ENCODE measurements at regions not wholly inside any gene's neighbourhood (a gene's known extent, or its start where the extent isn't known, plus 50 kb on each side); places are given as distances from the start of the nearest gene placed in this dataset.

DNA sequence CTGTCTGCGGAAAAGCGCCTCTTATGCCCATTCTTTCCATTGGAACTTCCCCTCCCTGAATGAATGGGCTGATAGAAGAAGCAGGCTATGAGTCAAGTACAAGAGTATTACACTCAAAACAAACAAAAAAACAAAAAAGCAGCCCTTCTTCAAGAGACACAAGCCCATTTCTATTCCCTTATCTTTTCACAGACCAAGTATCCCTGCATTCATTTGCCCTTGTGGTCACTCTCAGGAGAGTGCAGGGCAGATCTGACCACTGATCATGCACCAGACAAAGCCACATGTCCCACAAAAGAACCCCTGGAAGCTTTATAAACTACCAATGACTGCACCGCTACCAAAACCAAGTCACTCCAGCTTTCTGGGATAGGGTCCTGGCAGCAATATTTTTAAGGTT is 262.5 kb upstream of the TAS2R1 start:
- H3K4me3 ChIP-seq (ENCODE audit: low read length) = no peak overlapping the region
- TF ChIP-seq, protein P1, sequence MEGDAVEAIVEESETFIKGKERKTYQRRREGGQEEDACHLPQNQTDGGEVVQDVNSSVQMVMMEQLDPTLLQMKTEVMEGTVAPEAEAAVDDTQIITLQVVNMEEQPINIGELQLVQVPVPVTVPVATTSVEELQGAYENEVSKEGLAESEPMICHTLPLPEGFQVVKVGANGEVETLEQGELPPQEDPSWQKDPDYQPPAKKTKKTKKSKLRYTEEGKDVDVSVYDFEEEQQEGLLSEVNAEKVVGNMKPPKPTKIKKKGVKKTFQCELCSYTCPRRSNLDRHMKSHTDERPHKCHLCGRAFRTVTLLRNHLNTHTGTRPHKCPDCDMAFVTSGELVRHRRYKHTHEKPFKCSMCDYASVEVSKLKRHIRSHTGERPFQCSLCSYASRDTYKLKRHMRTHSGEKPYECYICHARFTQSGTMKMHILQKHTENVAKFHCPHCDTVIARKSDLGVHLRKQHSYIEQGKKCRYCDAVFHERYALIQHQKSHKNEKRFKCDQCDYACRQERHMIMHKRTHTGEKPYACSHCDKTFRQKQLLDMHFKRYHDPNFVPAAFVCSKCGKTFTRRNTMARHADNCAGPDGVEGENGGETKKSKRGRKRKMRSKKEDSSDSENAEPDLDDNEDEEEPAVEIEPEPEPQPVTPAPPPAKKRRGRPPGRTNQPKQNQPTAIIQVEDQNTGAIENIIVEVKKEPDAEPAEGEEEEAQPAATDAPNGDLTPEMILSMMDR (conservative IDR thresholded peaks at IDR 0.05; ENCODE audit: low read length) = no peak
- DNase-seq (ENCODE audit: low read depth) = no peak

DNA sequence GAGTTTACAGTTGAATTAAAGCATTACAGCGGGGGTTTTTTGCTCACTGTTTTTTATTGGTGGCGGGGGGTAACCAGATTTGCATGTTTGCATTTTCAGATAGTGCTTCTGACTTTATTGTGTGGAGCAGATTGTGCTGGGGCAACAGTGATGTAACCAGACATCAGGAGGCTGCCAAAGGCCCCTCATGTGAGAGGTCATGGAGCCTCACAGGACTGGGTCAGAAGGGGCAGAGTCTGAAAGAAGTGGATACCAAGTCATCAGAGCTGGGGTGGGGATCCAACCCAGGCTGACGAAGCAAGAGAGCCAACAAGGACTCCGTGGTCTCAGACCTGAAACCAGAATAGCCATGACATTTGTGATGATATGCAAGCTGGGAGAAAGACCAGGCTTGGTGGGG is 259.4 kb upstream of the TAS2R1 start:
- no peak for DNase-seq (ENCODE audit: low read depth)
- no peak overlapping the region for H3K4me3 ChIP-seq (ENCODE audit: low read length)
- TF ChIP-seq, protein P1 (conservative IDR thresholded peaks at IDR 0.05; ENCODE audit: low read length) = no peak

DNA sequence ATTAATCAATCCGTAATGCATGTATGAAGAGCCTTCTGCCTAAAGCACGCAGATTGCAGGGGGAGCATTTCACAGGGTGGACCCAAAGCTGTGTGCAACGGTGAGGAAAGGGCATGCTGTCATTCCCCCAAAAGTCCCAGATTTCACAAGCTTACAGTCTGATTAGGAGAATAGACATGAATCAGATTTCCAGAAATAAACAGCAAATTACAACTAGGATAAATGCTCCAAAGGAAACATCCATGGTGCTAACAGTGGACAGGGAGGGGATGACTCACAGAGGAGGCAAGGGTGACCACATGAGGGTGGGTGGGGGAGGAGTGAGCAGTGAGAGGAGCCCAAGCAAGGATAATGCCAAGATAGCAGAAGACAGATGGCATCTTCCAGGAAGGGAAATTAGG is 258.4 kb upstream of the TAS2R1 start:
- no peak overlapping the region for H3K4me3 ChIP-seq (ENCODE audit: low read length)
- peak; percentile 76 for DNase-seq (ENCODE audit: low read depth)
- TF ChIP-seq, protein P1 (conservative IDR thresholded peaks at IDR 0.05; ENCODE audit: low read length) = no peak

DNA sequence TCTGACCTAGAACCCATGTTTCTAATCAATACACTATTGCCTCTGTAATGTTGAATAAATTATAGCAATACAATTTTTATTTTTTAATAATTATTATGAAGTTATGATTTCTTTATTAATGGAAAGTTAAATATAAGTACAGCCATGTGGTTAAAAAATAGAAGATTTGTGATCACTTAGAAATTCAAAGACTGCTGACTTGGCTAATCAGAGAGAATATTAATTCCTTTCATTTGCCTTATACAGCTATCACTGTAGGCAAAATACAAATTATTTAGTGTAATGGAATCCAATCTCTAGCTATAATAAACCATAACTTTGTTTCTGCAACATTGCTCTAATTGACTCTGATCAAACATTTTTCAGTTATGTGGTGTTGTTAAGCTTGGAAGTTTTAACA is 255.0 kb upstream of the TAS2R1 start:
- no peak overlapping the region for H3K4me3 ChIP-seq (ENCODE audit: low read length)
- no peak for DNase-seq (ENCODE audit: low read depth)
- TF ChIP-seq, protein P1 (conservative IDR thresholded peaks at IDR 0.05; ENCODE audit: low read length) = no peak

DNA sequence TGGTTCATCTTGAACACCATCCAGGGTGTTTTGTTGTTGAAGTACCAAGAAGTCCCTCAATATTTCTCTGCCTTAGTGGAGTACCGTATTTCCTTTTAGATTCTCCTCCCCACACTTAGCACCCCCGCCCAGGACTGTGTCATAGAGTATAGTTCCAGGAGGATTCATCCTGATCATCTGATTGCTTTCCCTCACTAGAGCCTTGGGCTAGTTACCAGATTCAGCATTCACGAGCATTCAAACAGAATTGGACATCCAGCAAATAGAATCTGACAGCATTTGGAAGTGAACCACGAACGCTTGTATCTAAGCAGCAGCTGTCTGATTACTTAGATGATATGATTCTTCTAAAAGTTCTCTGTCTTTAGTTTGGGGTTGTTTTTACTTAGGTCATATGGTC is 248.1 kb upstream of the TAS2R1 start:
- DNase-seq (ENCODE audit: low read depth) = no peak
- TF ChIP-seq, protein P1 (conservative IDR thresholded peaks at IDR 0.05; ENCODE audit: low read length) = no peak
- no peak overlapping the region for H3K4me3 ChIP-seq (ENCODE audit: low read length)

DNA sequence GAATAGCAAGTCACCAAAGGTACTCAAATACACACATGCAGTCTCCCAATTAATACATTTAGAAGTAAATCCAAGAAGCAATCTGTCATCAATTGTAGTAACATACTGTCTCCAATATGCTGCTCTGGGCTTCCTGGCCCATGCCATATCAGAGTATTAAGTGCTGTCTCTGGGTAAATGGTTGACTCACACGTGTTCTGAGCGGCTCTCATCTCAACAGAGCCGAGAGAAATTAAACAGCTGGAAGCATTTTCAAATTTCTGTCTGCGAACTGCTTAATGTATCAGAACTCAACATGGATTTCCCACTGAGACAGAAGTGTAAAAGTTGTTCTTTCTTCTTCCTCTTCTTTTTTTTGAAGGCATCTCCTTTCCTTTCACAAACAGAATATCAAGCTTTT is 247.3 kb upstream of the TAS2R1 start:
- no peak overlapping the region for H3K4me3 ChIP-seq (ENCODE audit: low read length)
- TF ChIP-seq, protein P1 (conservative IDR thresholded peaks at IDR 0.05; ENCODE audit: low read length) = no peak
- DNase-seq (ENCODE audit: low read depth) = peak; percentile 38

DNA sequence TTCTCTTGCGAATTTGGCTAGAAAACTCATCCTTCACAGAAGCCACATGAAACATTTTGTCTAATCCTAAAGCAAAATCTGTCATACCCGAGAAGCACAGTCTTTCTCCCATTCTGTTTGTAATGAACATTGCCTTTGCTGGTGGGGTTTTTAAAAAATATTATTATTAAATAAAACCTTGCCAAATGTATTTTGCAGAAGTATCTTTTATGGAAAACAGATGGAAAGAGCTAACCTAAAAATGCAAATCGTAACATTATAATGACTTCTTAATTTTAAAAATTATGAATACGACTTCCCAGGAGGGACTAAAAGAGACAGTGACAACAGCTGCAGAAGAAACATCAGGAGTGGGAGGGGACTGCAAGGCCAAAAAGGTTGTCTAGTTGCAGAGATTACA is 246.3 kb upstream of the TAS2R1 start:
- H3K4me3 ChIP-seq (ENCODE audit: low read length) = no peak overlapping the region
- TF ChIP-seq, protein P1 (conservative IDR thresholded peaks at IDR 0.05; ENCODE audit: low read length) = no peak
- no peak for DNase-seq (ENCODE audit: low read depth)

Measured in AG10803 (cell line).